ENCODE measurements at regions not wholly inside any gene's neighbourhood (a gene's known extent, or its start where the extent isn't known, plus 50 kb on each side); places are given as distances from the start of the nearest gene placed in this dataset.

DNA sequence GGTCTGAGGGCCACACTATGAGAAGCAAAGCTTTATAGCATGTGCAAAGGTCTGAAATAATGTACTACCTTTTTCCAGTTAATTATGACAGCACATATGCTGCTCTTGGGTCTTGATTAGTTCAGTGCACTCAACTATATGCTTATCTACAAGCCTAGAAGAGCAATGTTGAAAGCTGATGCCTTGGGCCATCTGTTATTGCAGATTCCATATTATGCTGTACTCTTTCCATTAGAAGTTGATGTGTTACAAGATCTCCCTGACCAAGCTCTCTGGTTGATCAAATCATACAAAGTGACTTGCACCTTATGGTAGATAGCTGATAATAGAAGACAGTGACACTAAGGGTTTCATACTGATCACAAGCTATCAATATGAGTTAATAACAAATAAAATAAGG, 327.3 kb downstream of the FRK start (continued):
- TF ChIP-seq NR2C2 (CRISPR knock-in tag; IDR thresholded peaks at IDR 0.05), result no peak
- TF ChIP-seq NFYB (CRISPR knock-in tag; conservative IDR thresholded peaks at IDR 0.05; ENCODE audit: low read depth), result no peak
- TF ChIP-seq TEAD4 (CRISPR knock-in tag; IDR thresholded peaks at IDR 0.05), result no peak
- TF ChIP-seq, protein P1, sequence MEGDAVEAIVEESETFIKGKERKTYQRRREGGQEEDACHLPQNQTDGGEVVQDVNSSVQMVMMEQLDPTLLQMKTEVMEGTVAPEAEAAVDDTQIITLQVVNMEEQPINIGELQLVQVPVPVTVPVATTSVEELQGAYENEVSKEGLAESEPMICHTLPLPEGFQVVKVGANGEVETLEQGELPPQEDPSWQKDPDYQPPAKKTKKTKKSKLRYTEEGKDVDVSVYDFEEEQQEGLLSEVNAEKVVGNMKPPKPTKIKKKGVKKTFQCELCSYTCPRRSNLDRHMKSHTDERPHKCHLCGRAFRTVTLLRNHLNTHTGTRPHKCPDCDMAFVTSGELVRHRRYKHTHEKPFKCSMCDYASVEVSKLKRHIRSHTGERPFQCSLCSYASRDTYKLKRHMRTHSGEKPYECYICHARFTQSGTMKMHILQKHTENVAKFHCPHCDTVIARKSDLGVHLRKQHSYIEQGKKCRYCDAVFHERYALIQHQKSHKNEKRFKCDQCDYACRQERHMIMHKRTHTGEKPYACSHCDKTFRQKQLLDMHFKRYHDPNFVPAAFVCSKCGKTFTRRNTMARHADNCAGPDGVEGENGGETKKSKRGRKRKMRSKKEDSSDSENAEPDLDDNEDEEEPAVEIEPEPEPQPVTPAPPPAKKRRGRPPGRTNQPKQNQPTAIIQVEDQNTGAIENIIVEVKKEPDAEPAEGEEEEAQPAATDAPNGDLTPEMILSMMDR (IDR thresholded peaks at IDR 0.05), result no peak
- TF ChIP-seq, protein P2, sequence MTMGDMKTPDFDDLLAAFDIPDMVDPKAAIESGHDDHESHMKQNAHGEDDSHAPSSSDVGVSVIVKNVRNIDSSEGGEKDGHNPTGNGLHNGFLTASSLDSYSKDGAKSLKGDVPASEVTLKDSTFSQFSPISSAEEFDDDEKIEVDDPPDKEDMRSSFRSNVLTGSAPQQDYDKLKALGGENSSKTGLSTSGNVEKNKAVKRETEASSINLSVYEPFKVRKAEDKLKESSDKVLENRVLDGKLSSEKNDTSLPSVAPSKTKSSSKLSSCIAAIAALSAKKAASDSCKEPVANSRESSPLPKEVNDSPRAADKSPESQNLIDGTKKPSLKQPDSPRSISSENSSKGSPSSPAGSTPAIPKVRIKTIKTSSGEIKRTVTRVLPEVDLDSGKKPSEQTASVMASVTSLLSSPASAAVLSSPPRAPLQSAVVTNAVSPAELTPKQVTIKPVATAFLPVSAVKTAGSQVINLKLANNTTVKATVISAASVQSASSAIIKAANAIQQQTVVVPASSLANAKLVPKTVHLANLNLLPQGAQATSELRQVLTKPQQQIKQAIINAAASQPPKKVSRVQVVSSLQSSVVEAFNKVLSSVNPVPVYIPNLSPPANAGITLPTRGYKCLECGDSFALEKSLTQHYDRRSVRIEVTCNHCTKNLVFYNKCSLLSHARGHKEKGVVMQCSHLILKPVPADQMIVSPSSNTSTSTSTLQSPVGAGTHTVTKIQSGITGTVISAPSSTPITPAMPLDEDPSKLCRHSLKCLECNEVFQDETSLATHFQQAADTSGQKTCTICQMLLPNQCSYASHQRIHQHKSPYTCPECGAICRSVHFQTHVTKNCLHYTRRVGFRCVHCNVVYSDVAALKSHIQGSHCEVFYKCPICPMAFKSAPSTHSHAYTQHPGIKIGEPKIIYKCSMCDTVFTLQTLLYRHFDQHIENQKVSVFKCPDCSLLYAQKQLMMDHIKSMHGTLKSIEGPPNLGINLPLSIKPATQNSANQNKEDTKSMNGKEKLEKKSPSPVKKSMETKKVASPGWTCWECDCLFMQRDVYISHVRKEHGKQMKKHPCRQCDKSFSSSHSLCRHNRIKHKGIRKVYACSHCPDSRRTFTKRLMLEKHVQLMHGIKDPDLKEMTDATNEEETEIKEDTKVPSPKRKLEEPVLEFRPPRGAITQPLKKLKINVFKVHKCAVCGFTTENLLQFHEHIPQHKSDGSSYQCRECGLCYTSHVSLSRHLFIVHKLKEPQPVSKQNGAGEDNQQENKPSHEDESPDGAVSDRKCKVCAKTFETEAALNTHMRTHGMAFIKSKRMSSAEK (CRISPR knock-in tag; IDR thresholded peaks at IDR 0.05; ENCODE audit: borderline replicate concordance), result no peak
- TF ChIP-seq, protein P3, sequence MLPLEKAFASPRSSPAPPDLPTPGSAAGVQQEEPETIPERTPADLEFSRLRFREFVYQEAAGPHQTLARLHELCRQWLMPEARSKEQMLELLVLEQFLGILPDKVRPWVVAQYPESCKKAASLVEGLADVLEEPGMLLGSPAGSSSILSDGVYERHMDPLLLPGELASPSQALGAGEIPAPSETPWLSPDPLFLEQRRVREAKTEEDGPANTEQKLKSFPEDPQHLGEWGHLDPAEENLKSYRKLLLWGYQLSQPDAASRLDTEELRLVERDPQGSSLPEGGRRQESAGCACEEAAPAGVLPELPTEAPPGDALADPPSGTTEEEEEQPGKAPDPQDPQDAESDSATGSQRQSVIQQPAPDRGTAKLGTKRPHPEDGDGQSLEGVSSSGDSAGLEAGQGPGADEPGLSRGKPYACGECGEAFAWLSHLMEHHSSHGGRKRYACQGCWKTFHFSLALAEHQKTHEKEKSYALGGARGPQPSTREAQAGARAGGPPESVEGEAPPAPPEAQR (CRISPR knock-in tag; IDR thresholded peaks at IDR 0.05), result no peak
- no peak for TF ChIP-seq ETV6 (CRISPR knock-in tag; IDR thresholded peaks at IDR 0.05)
- no peak for TF ChIP-seq FOXP1 (CRISPR knock-in tag; IDR thresholded peaks at IDR 0.05; ENCODE audit: borderline replicate concordance)
- TF ChIP-seq MYBL2 (CRISPR knock-in tag; IDR thresholded peaks at IDR 0.05), result no peak

DNA sequence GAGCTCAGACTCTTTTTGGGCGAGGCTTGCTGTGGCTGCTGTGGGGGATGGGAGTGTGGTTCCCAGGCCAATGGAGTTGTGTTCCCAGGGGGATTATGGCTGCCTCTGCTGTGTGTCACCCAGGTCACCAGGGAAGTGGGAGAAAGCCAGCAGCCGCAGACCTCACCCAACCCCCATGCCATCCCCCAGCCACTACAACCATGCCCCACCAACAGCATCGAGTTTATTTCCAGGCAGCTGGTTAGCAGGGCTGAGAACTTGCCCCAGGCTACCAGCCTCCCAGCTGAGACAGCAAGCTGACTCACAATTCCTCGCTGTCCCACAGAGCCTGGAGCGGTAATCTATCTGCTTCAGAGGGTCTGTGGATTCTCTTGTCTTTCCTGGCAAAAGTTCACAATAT, 331.7 kb downstream of the FRK start:
- ChIA-PET CTCF (no interaction called here), POLR2A (no interaction called here)
- Mint-ChIP-seq H3K27ac (no peak overlapping the region), H3K4me3 (no peak overlapping the region), H3K4me1 (peaks cover 4% of the 10 kb centered on the region; the same call in 1 of the 2 replicates), H3K36me3 (no peaks in the 10 kb centered on the region), H3K27me3 (ENCODE audit: low read depth) (no peaks in the 10 kb centered on the region; the same call in 1 of the 2 replicates), H3K9me3 (peaks cover 10% of the 10 kb centered on the region)
- DNase-seq (ENCODE audit: low spot score) (peak; percentile 11), ATAC-seq (peak; percentile 41; the same call in 1 of the 2 replicates)
- no peak for TF ChIP-seq CBFB (CRISPR knock-in tag; IDR thresholded peaks at IDR 0.05; ENCODE audit: low read depth)
- TF ChIP-seq, protein P4, sequence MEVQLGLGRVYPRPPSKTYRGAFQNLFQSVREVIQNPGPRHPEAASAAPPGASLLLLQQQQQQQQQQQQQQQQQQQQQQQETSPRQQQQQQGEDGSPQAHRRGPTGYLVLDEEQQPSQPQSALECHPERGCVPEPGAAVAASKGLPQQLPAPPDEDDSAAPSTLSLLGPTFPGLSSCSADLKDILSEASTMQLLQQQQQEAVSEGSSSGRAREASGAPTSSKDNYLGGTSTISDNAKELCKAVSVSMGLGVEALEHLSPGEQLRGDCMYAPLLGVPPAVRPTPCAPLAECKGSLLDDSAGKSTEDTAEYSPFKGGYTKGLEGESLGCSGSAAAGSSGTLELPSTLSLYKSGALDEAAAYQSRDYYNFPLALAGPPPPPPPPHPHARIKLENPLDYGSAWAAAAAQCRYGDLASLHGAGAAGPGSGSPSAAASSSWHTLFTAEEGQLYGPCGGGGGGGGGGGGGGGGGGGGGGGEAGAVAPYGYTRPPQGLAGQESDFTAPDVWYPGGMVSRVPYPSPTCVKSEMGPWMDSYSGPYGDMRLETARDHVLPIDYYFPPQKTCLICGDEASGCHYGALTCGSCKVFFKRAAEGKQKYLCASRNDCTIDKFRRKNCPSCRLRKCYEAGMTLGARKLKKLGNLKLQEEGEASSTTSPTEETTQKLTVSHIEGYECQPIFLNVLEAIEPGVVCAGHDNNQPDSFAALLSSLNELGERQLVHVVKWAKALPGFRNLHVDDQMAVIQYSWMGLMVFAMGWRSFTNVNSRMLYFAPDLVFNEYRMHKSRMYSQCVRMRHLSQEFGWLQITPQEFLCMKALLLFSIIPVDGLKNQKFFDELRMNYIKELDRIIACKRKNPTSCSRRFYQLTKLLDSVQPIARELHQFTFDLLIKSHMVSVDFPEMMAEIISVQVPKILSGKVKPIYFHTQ (CRISPR knock-in tag; IDR thresholded peaks at IDR 0.05), result no peak
- no peak for TF ChIP-seq ATF1 (CRISPR knock-in tag; IDR thresholded peaks at IDR 0.05)
- TF ChIP-seq, protein P5, sequence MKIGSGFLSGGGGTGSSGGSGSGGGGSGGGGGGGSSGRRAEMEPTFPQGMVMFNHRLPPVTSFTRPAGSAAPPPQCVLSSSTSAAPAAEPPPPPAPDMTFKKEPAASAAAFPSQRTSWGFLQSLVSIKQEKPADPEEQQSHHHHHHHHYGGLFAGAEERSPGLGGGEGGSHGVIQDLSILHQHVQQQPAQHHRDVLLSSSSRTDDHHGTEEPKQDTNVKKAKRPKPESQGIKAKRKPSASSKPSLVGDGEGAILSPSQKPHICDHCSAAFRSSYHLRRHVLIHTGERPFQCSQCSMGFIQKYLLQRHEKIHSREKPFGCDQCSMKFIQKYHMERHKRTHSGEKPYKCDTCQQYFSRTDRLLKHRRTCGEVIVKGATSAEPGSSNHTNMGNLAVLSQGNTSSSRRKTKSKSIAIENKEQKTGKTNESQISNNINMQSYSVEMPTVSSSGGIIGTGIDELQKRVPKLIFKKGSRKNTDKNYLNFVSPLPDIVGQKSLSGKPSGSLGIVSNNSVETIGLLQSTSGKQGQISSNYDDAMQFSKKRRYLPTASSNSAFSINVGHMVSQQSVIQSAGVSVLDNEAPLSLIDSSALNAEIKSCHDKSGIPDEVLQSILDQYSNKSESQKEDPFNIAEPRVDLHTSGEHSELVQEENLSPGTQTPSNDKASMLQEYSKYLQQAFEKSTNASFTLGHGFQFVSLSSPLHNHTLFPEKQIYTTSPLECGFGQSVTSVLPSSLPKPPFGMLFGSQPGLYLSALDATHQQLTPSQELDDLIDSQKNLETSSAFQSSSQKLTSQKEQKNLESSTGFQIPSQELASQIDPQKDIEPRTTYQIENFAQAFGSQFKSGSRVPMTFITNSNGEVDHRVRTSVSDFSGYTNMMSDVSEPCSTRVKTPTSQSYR (CRISPR knock-in tag; IDR thresholded peaks at IDR 0.05), result no peak
- no peak for TF ChIP-seq NFYB (CRISPR knock-in tag; conservative IDR thresholded peaks at IDR 0.05; ENCODE audit: low read depth)
- TF ChIP-seq SMAD3 (CRISPR knock-in tag; IDR thresholded peaks at IDR 0.05; ENCODE audit: borderline replicate concordance), result no peak
- no peak for TF ChIP-seq NR1H2 (CRISPR knock-in tag; IDR thresholded peaks at IDR 0.05)
